Dedifferentiated amniotic fluid mesenchymal stem cell (primary cell): ENCODE measurements at regions not wholly inside any gene's neighbourhood (a gene's known extent, or its start where the extent isn't known, plus 50 kb on each side); places are given as distances from the start of the nearest gene placed in this dataset.
"Not testable (repeated sequence)": the region's sequence is repeated elsewhere in the genome, so short reads cannot be mapped to it uniquely, and the experiment has no call there.

Source experiments
- DNase-seq: peaks from one replicate; pipeline ENCODE4 v3.0.0-alpha.2; 2016; ENCODE audit errors: extremely low spot score

GRCh38 chr14:105734241-105734640 lies 207.9 kb downstream of the TMEM121 start:
- DNase-seq, result not testable (repeated sequence)

- not testable (repeated sequence) for DNase-seq
Observed at GRCh38 chr14:105736331-105736730, 209.9 kb downstream of the TMEM121 start.

GRCh38 chr14:105737504-105738246 lies 211.3 kb downstream of the TMEM121 start:
- DNase-seq, result no peak

- no peak for DNase-seq
Observed at GRCh38 chr14:105738638-105739037, 212.3 kb downstream of the TMEM121 start.

GRCh38 chr14:105739331-105740102 lies 213.1 kb downstream of the TMEM121 start:
- DNase-seq, result no peak

- DNase-seq, result not testable (repeated sequence)
Observed at GRCh38 chr14:105740272-105740671, 213.9 kb downstream of the TMEM121 start.

- DNase-seq, result not testable (repeated sequence)
Observed at GRCh38 chr14:105740961-105741360, 214.6 kb downstream of the TMEM121 start.

- not testable (repeated sequence) for DNase-seq
Observed at GRCh38 chr14:105741707-105742530, 215.5 kb downstream of the TMEM121 start.

- DNase-seq, result no peak
Observed at GRCh38 chr14:105742531-105742848, 216.1 kb downstream of the TMEM121 start.

- DNase-seq, result not testable (repeated sequence)
Observed at GRCh38 chr14:105742904-105743701, 216.7 kb downstream of the TMEM121 start.

GRCh38 chr14:105744213-105744787 lies 217.9 kb downstream of the TMEM121 start:
- not testable (repeated sequence) for DNase-seq

GRCh38 chr14:105745433-105746123 lies 219.2 kb downstream of the TMEM121 start:
- no peak for DNase-seq

GRCh38 chr14:105746124-105746514 lies 219.7 kb downstream of the TMEM121 start:
- no peak for DNase-seq

- not testable (repeated sequence) for DNase-seq
Observed at GRCh38 chr14:105746800-105747502, 220.6 kb downstream of the TMEM121 start.

- DNase-seq, result not testable (repeated sequence)
Observed at GRCh38 chr14:105747503-105748203, 221.3 kb downstream of the TMEM121 start.

- no peak for DNase-seq
Observed at GRCh38 chr14:105748204-105748578, 221.8 kb downstream of the TMEM121 start.

- not testable (repeated sequence) for DNase-seq
Observed at GRCh38 chr14:105748710-105749109, 222.3 kb downstream of the TMEM121 start.

- DNase-seq, result not testable (repeated sequence)
Observed at GRCh38 chr14:105749870-105750541, 223.6 kb downstream of the TMEM121 start.
